Activated CD8-positive, alpha-beta memory T cell treated with anti-CD3 and anti-CD28 coated beads, Interleukin-2, amount 50 U/mL, for 48 hours (primary cell): ENCODE measurements at regions not wholly inside any gene's neighbourhood (a gene's known extent, or its start where the extent isn't known, plus 50 kb on each side); places are given as distances from the start of the nearest gene placed in this dataset.
A peak's percentile ranks its signal among the peaks of the same experiment; 100 is the strongest.

Experiments used
- DNase-seq: peaks from one replicate; pipeline ENCODE4 v3.0.0-alpha.2; 2020

- no peak for DNase-seq
These were observed 66.7 kb upstream of the PNMA1 start for GRCh38 chr14:73780896-73781295.

GRCh38 chr14:73780391-73780790, 66.2 kb upstream of the PNMA1 start:
- no peak for DNase-seq

- DNase-seq = no peak
These were observed 64.6 kb upstream of the PNMA1 start for GRCh38 chr14:73778736-73779135.

GRCh38 chr14:73777420-73777819, 63.2 kb upstream of the PNMA1 start:
- DNase-seq = no peak

- DNase-seq = no peak
These were observed 62.0 kb upstream of the PNMA1 start for GRCh38 chr14:73776194-73776537.

- no peak for DNase-seq
These were observed 61.4 kb upstream of the PNMA1 start for GRCh38 chr14:73775339-73776193.

- DNase-seq = no peak
These were observed 60.5 kb upstream of the PNMA1 start for GRCh38 chr14:73774671-73775070.

- no peak for DNase-seq
These were observed 60.0 kb upstream of the PNMA1 start for GRCh38 chr14:73774241-73774570.

GRCh38 chr14:73773441-73774240, 59.5 kb upstream of the PNMA1 start:
- no peak for DNase-seq

- peak; percentile 86 for DNase-seq
These were observed 57.9 kb upstream of the PNMA1 start for GRCh38 chr14:73771848-73772638.

GRCh38 chr14:73770977-73771847, 57.0 kb upstream of the PNMA1 start:
- DNase-seq = peak; percentile 53

GRCh38 chr14:73768107-73768506, 53.9 kb upstream of the PNMA1 start:
- DNase-seq = no peak

- no peak for DNase-seq
These were observed 50.5 kb upstream of the PNMA1 start for GRCh38 chr14:73764406-73765280.
